ENCODE measurements at regions not wholly inside any gene's neighbourhood (a gene's known extent, or its start where the extent isn't known, plus 50 kb on each side); places are given as distances from the start of the nearest gene placed in this dataset.

GRCh38 chr14:89061696-89062095 lies 237.2 kb downstream of the TTC8 start:
- H3K4me2 ChIP-seq (replicated peaks; ENCODE audit: low read depth, low read length, poor library complexity, severe bottlenecking), result no peak overlapping the region
- ATAC-seq (ENCODE audit: low read depth) (no peak), DNase-seq (no peak)
- no peaks in the 10 kb centered on the region for H3K4me1 ChIP-seq (ENCODE audit: control insufficient read depth in 2 of 2, insufficient read depth in 2 of 2, low read length in 2 of 2)
- H4K20me1 ChIP-seq (ENCODE audit: control insufficient read depth, insufficient read depth, low read length, poor library complexity, severe bottlenecking), result no peaks in the 10 kb centered on the region
- Mint-ChIP-seq H3K4me1 (no peaks in the 10 kb centered on the region), H3K9me3 (ENCODE audit: insufficient read depth) (no peaks in the 10 kb centered on the region), H3K27ac (no peak overlapping the region), H3K4me3 (no peak overlapping the region), H3K27me3 (peaks cover 9% of the 10 kb centered on the region)
- no peak overlapping the region for H2AFZ ChIP-seq (ENCODE audit: insufficient read depth, low read depth, low read length, poor library complexity, severe bottlenecking)
- no peak overlapping the region for H3K4me3 ChIP-seq (ENCODE audit: control extremely low read depth in 1 of 5, extremely low read depth in 1 of 5, insufficient read depth in 1 of 5, low read depth in 2 of 5, low read length in 4 of 5)
- no CpG with 5 or more reads among the region's 1 CpG for WGBS (ENCODE audit: insufficient coverage)
- no peaks in the 10 kb centered on the region for H3K36me3 ChIP-seq (replicated peaks in 1 of 2; ENCODE audit: control extremely low read depth in 1 of 2, control insufficient read depth in 1 of 2, extremely low read depth in 1 of 2, insufficient read depth in 2 of 2, low read length in 1 of 2)
- no peaks in the 10 kb centered on the region for H3K79me2 ChIP-seq (ENCODE audit: control insufficient read depth, insufficient read depth, low read length)
- intact Hi-C loops (cut with micrococcal nuclease), result no loop called here
- H3K27me3 ChIP-seq (replicated peaks in 1 of 4; ENCODE audit: control extremely low read depth in 1 of 4, control insufficient read depth in 3 of 4, insufficient read depth in 4 of 4, low read length in 3 of 4), result peaks cover 0 to 8% (median 2%) of the 10 kb centered on the region in 4 experiments
- H3K9ac ChIP-seq (ENCODE audit: low read length), result no peak overlapping the region
- H3K9me3 ChIP-seq (ENCODE audit: control extremely low read depth in 1 of 3, control insufficient read depth in 2 of 3, insufficient read depth in 1 of 3, low read length in 2 of 3), result no peaks in the 10 kb centered on the region
- no peak for TF ChIP-seq CTCF (IDR thresholded peaks at IDR 0.05)
- TF ChIP-seq EZH2 (IDR thresholded peaks at IDR 0.05; ENCODE audit: borderline replicate concordance, insufficient read depth, low read depth, low read length, poor library complexity, severe bottlenecking), result no peak
- CTCF ChIA-PET, result no interaction called here
- no peak overlapping the region for H3K27ac ChIP-seq (ENCODE audit: low read length in 2 of 2)
- POLR2A ChIA-PET, result no interaction called here

- TF ChIP-seq CTCF (IDR thresholded peaks at IDR 0.05), result no peak
- TF ChIP-seq EZH2 (IDR thresholded peaks at IDR 0.05; ENCODE audit: borderline replicate concordance, insufficient read depth, low read depth, low read length, poor library complexity, severe bottlenecking), result no peak
- Mint-ChIP-seq H3K4me1 (no peaks in the 10 kb centered on the region), H3K9me3 (ENCODE audit: insufficient read depth) (no peaks in the 10 kb centered on the region), H3K4me3 (no peak overlapping the region), H3K27ac (no peak overlapping the region), H3K27me3 (peaks cover 17% of the 10 kb centered on the region)
- H3K27me3 ChIP-seq (replicated peaks in 1 of 4; ENCODE audit: control extremely low read depth in 1 of 4, control insufficient read depth in 3 of 4, insufficient read depth in 4 of 4, low read length in 3 of 4), result peaks cover 0 to 8% (median 2%) of the 10 kb centered on the region in 4 experiments
- H3K9ac ChIP-seq (ENCODE audit: low read length), result no peak overlapping the region
- H3K36me3 ChIP-seq (replicated peaks in 1 of 2; ENCODE audit: control extremely low read depth in 1 of 2, control insufficient read depth in 1 of 2, extremely low read depth in 1 of 2, insufficient read depth in 2 of 2, low read length in 1 of 2), result no peaks in the 10 kb centered on the region
- POLR2A ChIA-PET, result no interaction called here
- peaks cover 0 to 5% (median 0%) of the 10 kb centered on the region in 3 donors for H3K9me3 ChIP-seq (ENCODE audit: control extremely low read depth in 1 of 3, control insufficient read depth in 2 of 3, insufficient read depth in 1 of 3, low read length in 2 of 3)
- H2AFZ ChIP-seq (ENCODE audit: insufficient read depth, low read depth, low read length, poor library complexity, severe bottlenecking), result no peak overlapping the region
- no peaks in the 10 kb centered on the region for H4K20me1 ChIP-seq (ENCODE audit: control insufficient read depth, insufficient read depth, low read length, poor library complexity, severe bottlenecking)
- intact Hi-C loops (cut with micrococcal nuclease), result no loop called here
- no peak overlapping the region for H3K4me3 ChIP-seq (ENCODE audit: control extremely low read depth in 1 of 5, extremely low read depth in 1 of 5, insufficient read depth in 1 of 5, low read depth in 2 of 5, low read length in 4 of 5)
- CTCF ChIA-PET, result interaction anchor here (1.2 kb wide), 1 partner anchor 25 kb away, joined by 3 read pairs; no protein-coding TSS in a partner anchor
- ATAC-seq (ENCODE audit: low read depth), result no peak
- no peak overlapping the region for H3K4me2 ChIP-seq (replicated peaks; ENCODE audit: low read depth, low read length, poor library complexity, severe bottlenecking)
- WGBS (ENCODE audit: insufficient coverage), result no CpG with 5 or more reads among the region's 2 CpGs
- no peak for DNase-seq
- H3K79me2 ChIP-seq (ENCODE audit: control insufficient read depth, insufficient read depth, low read length), result no peaks in the 10 kb centered on the region
- no peak overlapping the region for H3K27ac ChIP-seq (ENCODE audit: low read length in 2 of 2)
- no peaks in the 10 kb centered on the region for H3K4me1 ChIP-seq (ENCODE audit: control insufficient read depth in 2 of 2, insufficient read depth in 2 of 2, low read length in 2 of 2)
These were observed 241.4 kb downstream of the TTC8 start for GRCh38 chr14:89065879-89066278.

Data from B cell (primary cell).